Endodermal cell (in vitro differentiated cells): ENCODE measurements at regions not wholly inside any gene's neighbourhood (a gene's known extent, or its start where the extent isn't known, plus 50 kb on each side); places are given as distances from the start of the nearest gene placed in this dataset.
A peak's percentile ranks its signal among the peaks of the same experiment; 100 is the strongest.

Experiments used
- DNase-seq: peaks from one replicate; pipeline ENCODE4 v3.0.0-alpha.2; 2017
- H3K27ac ChIP-seq: 2 replicates; pipeline ENCODE4 v1.5.1; 2013; ENCODE audit warnings: mild to moderate bottlenecking, low read depth, low read length, moderate library complexity
- H3K27me3 ChIP-seq: 2 replicates; pipeline ENCODE4 v1.6.1; 2013; ENCODE audit warnings: mild to moderate bottlenecking, low read length, moderate library complexity; ENCODE audit not compliant: insufficient read depth, control insufficient read depth, poor library complexity, severe bottlenecking
- H3K36me3 ChIP-seq: 2 replicates; pipeline ENCODE4 v1.7.0; 2013; ENCODE audit warnings: mild to moderate bottlenecking, low read length, moderate library complexity; ENCODE audit not compliant: control insufficient read depth, insufficient read depth
- H3K4me1 ChIP-seq: one replicate; pipeline ENCODE4 v1.7.0; 2013; ENCODE audit warnings: low read length; ENCODE audit not compliant: control insufficient read depth, insufficient read depth
- H3K4me3 ChIP-seq: 2 replicates; pipeline ENCODE4 v1.5.1; 2013; ENCODE audit warnings: mild to moderate bottlenecking, low read length, moderate library complexity
- H3K9ac ChIP-seq: 2 replicates; pipeline ENCODE4 v1.6.1; 2013; ENCODE audit warnings: mild to moderate bottlenecking, low read length, moderate library complexity; ENCODE audit not compliant: poor library complexity, severe bottlenecking; ENCODE audit errors: extremely low read depth
- H3K9me3 ChIP-seq: 2 replicates; pipeline ENCODE4 v1.6.1; 2013; ENCODE audit warnings: mild to moderate bottlenecking, low read length, moderate library complexity; ENCODE audit not compliant: control insufficient read depth
- H3K27ac Mint-ChIP-seq: 2 replicates; pipeline ENCODE4 v1.8.0; 2020; ENCODE audit warnings: mixed read lengths
- H3K27me3 Mint-ChIP-seq: 2 replicates; pipeline ENCODE4 v1.8.0; 2021; ENCODE audit warnings: mild to moderate bottlenecking, mixed read lengths; ENCODE audit not compliant: insufficient read depth
- H3K36me3 Mint-ChIP-seq: 2 replicates; pipeline ENCODE4 v1.8.0; 2020; ENCODE audit warnings: low read depth, mixed read lengths
- H3K4me1 Mint-ChIP-seq: 2 replicates; pipeline ENCODE4 v1.8.0; 2020; ENCODE audit warnings: mixed read lengths
- H3K4me3 Mint-ChIP-seq: 2 replicates; pipeline ENCODE4 v1.8.0; 2020; ENCODE audit warnings: mild to moderate bottlenecking, moderate library complexity, mixed read lengths
- H3K9me3 Mint-ChIP-seq: 2 replicates; pipeline ENCODE4 v1.8.0; 2020; ENCODE audit warnings: mild to moderate bottlenecking, mixed read lengths
- WGBS, 2 experiments: methylation state at CpG; one replicate each; pipeline versions ENCODE4 v1.1.5 to v1.1.7; 2013; ENCODE audit warnings: missing lambda C conversion rate in 2 of 2, mixed read lengths in 1 of 2; ENCODE audit not compliant: insufficient coverage in 1 of 2, insufficient read length in 1 of 2; 5-methylcytosine and 5-hydroxymethylcytosine counted together
- TF ChIP-seq, protein P1 (sequence below): fragments of 200-600 bp; sonication (generic); conservative IDR thresholded peaks from 2 replicates; pipeline ENCODE4 v1.5.0; 2021; ENCODE audit warnings: antibody characterized with exemption, mild to moderate bottlenecking

DNA sequence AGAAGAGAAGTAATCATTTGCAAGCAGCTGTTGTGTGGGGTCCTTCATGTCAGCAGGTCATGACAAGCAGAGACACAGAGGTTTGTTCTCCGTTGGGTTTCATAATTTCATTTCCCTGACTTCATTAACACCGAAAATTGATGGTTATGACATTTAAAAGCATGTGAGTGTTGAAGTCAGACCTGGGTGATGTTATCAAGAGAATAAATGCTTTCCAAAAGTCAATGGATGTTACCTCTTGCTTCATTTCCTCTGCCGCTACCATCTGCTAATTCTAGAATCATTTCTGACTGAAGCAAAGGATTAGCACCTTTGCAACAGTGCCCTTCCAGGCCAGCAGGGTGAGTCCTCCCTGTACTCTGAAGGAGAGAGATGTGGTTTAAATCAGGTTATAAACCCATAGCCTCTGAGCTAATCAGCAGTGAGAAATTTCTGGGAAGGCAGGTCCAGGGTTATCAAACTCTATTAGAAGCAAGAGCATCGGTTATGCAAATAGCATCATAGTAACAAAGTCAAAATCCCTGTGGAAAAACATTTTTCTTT lies 446.2 kb downstream of the PIK3C3 start:
- Histone ChIP-seq H3K27me3 (no peaks in the 10 kb centered on the region), H3K9ac (no peak overlapping the region), H3K9me3 (no peaks in the 10 kb centered on the region), H3K4me1 (no peaks in the 10 kb centered on the region), H3K36me3 (no peaks in the 10 kb centered on the region), H3K27ac (no peak overlapping the region), H3K4me3 (no peak overlapping the region)
- 93 to 100% methylated on average over 3 to 4 of the region's 4 CpGs for WGBS, 2 experiments
- no peak for DNase-seq
- Mint-ChIP-seq H3K27ac (no peak overlapping the region), H3K36me3 (no peaks in the 10 kb centered on the region), H3K27me3 (no peaks in the 10 kb centered on the region), H3K4me3 (no peak overlapping the region), H3K4me1 (no peaks in the 10 kb centered on the region), H3K9me3 (no peaks in the 10 kb centered on the region)
- TF ChIP-seq, protein P1, sequence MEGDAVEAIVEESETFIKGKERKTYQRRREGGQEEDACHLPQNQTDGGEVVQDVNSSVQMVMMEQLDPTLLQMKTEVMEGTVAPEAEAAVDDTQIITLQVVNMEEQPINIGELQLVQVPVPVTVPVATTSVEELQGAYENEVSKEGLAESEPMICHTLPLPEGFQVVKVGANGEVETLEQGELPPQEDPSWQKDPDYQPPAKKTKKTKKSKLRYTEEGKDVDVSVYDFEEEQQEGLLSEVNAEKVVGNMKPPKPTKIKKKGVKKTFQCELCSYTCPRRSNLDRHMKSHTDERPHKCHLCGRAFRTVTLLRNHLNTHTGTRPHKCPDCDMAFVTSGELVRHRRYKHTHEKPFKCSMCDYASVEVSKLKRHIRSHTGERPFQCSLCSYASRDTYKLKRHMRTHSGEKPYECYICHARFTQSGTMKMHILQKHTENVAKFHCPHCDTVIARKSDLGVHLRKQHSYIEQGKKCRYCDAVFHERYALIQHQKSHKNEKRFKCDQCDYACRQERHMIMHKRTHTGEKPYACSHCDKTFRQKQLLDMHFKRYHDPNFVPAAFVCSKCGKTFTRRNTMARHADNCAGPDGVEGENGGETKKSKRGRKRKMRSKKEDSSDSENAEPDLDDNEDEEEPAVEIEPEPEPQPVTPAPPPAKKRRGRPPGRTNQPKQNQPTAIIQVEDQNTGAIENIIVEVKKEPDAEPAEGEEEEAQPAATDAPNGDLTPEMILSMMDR, result peak; percentile 70

DNA sequence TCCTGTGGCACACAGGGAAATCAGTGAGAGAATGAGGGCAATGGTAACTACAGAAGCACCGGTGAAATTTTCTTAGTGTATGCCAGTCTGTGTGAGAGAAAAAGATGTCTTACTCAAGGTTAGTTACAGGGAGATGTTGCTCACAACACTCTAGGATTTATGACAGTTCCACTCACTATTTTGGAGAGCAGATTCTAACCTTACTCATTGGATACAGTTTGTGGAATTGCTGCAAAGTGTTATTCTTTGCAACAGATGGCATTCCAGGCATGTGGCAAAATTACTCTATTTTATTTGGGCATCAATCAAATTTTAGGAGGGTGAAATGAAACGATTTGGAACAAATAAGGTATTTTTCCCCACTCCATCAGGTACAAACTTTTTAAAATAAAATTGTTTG lies 449.1 kb downstream of the PIK3C3 start:
- WGBS, 2 experiments, result 91 to 100% methylated on average over 1 of the region's 2 CpGs
- no peaks in the 10 kb centered on the region for H3K27me3 ChIP-seq
- Mint-ChIP-seq H3K27me3 (no peaks in the 10 kb centered on the region), H3K4me1 (no peaks in the 10 kb centered on the region), H3K27ac (no peak overlapping the region), H3K4me3 (no peak overlapping the region), H3K9me3 (peaks cover 23% of the 10 kb centered on the region), H3K36me3 (no peaks in the 10 kb centered on the region)
- H3K27ac ChIP-seq, result no peak overlapping the region
- peaks cover 20% of the 10 kb centered on the region for H3K9me3 ChIP-seq
- TF ChIP-seq, protein P1, result no peak
- no peaks in the 10 kb centered on the region for H3K4me1 ChIP-seq
- no peaks in the 10 kb centered on the region for H3K36me3 ChIP-seq
- no peak overlapping the region for H3K4me3 ChIP-seq
- H3K9ac ChIP-seq, result no peak overlapping the region
- no peak for DNase-seq

GRCh38 chr18:42409005-42409404 lies 454.0 kb downstream of the PIK3C3 start:
- TF ChIP-seq, protein P1, result no peak
- Histone ChIP-seq H3K27me3 (no peaks in the 10 kb centered on the region), H3K36me3 (no peaks in the 10 kb centered on the region), H3K27ac (no peak overlapping the region), H3K9me3 (peaks cover 28% of the 10 kb centered on the region), H3K4me1 (no peaks in the 10 kb centered on the region), H3K4me3 (peak overlapping the region; percentile 28), H3K9ac (no peak overlapping the region)
- no peaks in the 10 kb centered on the region for H3K27me3 Mint-ChIP-seq
- H3K4me3 Mint-ChIP-seq, result no peak overlapping the region
- peaks cover 36% of the 10 kb centered on the region for H3K9me3 Mint-ChIP-seq
- H3K4me1 Mint-ChIP-seq, result no peaks in the 10 kb centered on the region
- no peak for DNase-seq
- WGBS, 2 experiments, result 60 to 81% methylated on average over 1 to 5 of the region's 5 CpGs
- no peaks in the 10 kb centered on the region for H3K36me3 Mint-ChIP-seq
- no peak overlapping the region for H3K27ac Mint-ChIP-seq
